Stimulated activated CD4-positive, alpha-beta T cell treated with anti-CD3 and anti-CD28 coated beads, Interleukin-2, amount 100 ng/mL, for 4 hours (primary cell): ENCODE measurements at regions not wholly inside any gene's neighbourhood (a gene's known extent, or its start where the extent isn't known, plus 50 kb on each side); places are given as distances from the start of the nearest gene placed in this dataset.
"Not testable (repeated sequence)": the region's sequence is repeated elsewhere in the genome, so short reads cannot be mapped to it uniquely, and the experiment has no call there.

Experiments used
- DNase-seq: peaks from one replicate; pipeline ENCODE4 v3.0.0-alpha.2; 2020; ENCODE audit warnings: low read depth

DNA sequence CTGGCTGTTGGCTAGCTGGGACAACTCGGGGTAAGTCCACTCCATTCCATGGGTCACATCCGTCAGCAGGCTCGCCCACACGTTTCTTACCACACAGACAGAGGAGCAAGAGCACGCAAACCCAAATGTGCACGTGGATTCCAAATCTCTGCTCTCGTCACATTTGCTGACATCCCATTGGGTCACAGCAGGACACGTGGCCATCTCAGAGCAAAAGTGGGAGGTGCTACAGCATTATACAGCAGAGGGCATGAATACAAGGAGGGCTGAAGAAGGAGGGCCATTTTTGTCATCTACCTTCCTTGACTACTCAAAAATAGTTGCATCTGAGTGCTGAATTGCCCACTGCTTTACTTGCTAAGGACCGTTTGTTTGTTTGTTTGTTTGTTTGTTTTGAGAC lies 84.7 kb downstream of the RBBP6 start:
- DNase-seq = no peak

DNA sequence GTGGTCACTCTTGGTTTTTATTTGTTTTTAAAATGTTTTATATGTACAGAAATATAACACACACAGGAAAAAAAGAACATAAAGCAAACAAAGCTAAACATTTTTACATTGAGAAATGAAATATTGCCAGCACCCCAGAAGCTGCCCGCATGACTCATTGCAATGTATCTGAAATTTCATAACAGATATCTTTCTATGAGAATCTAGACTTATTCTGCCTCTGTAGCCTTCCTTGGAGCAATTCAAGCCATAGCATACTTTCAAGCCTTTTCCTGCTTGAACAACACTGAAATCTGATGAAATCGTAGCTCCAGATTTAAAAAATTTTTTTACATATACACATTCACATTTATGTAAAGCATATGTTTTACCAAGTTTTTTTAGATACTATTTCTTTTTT lies 86.9 kb downstream of the RBBP6 start:
- DNase-seq = no peak

DNA sequence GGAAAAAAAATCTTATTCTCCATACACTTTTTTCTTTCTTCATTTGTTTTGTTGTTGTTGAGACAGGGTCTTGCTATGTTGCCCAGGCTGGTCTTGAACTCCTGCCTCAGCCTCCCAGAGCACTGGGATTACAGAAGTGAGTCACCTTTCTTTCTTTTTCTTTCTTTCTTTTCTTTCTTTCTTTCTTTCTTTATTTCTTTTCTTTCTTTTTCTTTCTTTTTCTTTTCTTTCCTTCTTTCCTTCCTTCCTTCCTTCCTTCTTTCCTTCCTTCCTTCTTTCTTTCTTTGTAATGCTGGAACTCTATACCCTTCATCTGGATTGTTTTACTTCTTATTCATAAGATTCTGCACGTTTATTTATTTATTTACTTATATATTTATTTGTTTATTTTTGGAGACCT lies 94.5 kb upstream of the TNRC6A start:
- DNase-seq = no peak

DNA sequence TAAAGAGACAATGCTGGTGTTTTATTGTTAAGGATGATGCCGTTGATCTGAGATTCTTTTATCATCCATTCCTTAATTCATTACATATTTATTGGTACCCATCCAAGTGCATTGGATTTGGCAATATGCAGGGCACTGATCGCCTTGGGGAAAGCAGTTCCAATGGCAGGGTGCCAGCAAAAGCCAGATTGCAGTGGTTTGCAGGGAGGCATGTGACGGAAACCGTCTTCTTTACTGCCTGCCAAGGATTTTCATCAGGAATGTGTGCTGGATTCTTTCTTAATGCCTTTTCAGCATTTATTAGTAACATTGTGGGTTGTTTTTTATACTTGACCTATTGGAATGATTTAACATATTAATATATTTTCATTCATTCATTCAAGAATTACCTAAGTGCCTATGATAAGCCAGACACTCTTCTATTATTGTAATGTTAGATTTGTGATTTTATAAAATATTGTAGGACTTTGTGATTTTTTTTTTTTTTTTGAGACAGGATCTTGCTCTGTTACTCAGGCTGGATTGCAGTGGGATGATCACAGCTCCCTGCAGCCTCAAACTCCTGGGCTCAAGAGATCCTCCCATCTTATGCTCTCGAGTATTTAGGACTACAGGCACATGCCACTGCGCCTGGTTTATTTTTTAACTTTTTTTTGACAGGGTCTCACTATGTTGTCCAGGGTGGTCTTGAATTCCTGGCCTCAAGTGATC lies 93.4 kb upstream of the TNRC6A start:
- DNase-seq = no peak

DNA sequence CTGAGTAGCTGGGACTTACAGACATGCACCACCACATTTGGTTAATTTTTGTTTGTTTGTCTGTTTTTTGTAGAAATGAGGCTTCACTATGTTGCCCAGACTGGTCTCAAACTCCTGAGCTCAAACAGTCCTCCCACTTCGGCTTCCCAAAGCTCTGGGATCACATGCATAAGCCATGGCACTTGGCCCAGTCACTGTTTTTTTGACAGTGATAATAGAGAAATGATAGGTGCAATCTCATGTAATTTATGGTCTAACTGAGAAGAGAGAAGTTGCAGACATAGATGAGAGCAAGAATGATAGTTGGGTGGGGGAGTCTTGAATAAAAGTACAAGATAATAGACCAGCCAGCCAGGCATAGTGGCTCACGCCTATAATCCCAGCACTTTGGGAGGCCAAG lies 89.7 kb upstream of the TNRC6A start:
- no peak for DNase-seq

DNA sequence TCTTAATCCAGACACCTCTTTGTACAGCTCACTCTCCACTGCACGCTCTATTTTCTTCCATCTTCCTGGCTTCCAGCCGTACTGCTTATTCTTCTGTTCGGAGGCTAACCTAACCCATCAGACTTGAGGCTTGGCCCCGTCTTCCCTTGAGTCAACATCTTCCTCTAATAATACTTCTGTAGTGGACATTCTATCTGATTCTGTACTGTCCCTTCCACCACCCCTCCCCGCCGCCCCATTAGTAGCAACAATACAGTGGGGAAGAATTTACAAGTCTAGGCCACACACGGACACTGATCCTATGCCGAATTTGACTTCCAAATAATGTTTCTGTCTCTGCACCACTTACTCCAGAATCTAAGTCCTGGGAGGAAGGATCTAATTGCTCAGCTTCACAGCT lies 86.0 kb upstream of the TNRC6A start:
- no peak for DNase-seq

DNA sequence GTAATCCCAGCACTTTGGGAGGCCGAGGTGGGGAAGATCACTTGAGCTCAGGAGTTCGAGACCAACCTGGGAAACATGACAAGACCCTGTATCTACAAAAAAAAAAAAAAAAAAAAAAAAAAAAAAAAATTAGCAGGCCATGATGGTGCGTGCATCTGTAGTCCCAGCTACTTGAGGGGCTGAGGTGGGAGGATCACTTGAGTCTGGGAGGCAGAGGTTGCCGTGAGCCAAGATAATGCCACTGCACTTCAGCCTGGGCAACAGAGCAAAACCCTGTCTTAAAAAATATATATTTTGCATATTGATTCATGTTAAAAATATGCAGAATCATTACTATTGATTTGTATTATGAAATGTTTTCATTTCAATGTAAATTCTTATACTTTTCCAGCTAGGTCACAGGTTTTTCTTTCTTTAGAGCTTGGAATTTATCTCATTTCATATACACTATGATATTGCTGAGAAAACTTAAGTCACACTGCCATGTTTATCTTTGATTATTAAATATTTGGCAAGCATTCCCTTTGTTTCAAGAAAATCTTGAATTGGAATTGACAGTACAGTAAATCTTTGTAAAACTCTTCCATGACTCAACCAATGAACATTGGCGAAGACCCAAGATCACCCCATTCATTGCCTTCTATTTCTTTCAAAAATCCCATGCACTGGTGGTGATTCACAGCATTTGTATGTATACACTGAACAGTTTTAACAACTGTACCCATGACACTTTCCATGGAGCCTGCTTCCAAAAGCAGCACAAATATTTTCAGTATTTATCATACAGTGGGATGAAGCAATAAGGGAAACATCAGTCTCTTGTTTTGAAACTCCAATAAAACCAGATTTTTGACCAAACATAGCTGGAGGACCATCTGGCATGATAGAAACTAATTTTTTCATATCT lies 83.5 kb upstream of the TNRC6A start:
- DNase-seq = no peak

DNA sequence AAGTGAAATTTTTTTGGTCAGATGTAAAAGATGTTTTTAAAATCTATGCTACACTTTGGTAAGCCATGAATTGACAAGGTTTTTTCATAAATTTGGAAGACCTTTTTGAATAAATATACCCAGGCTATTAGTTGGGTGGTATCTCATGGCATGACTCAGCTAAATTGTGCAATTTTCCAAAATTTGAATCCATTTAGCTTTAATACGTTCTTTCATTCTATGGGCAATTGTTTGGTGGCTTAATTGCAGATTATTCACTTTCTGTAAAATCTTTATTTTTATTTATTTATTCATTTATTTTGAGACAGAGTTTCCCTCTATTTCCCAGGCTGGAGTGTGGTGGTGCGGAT lies 82.8 kb upstream of the TNRC6A start:
- DNase-seq = no peak

DNA sequence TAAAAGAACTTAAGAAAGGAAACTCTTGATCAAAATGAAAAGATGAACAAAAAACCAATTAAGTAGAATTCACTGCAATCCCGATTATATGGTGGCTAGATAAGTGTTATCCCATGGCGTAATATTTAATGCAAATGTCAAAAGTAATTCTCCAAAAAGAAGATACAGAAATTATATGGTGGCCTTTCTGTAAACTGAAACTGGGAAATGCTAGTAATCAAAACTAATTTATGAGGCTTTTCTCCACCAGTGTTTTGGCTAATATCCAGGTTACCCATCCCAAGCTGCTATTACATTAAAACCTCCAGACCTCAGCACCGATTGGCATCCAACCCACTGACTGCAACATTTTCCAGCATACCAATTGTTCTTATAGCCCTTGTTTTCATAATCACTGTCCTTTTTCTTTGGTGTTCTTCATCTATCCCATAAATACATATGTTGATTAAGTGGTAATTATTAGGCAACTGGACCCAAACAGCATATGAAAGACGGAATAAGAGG lies 77.2 kb upstream of the TNRC6A start:
- DNase-seq = no peak

DNA sequence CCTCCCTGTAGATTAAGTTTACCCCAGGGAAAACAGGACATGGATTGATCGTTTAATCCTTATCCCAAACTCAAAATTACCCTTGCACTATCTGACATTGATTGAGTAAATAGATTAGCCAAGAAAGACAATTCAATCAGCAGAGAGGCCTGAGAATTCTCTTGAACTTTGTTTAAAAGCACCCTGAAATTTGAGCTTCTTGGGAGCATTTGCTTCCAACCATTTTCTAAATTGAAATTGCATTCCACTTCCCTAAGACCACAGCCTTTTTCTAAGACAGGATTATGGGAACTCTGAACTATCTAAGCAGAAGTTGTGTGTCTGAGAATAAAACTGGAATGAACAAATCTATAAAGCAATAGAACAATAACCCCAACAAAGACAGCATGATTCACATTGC lies 76.6 kb upstream of the TNRC6A start:
- DNase-seq = no peak

DNA sequence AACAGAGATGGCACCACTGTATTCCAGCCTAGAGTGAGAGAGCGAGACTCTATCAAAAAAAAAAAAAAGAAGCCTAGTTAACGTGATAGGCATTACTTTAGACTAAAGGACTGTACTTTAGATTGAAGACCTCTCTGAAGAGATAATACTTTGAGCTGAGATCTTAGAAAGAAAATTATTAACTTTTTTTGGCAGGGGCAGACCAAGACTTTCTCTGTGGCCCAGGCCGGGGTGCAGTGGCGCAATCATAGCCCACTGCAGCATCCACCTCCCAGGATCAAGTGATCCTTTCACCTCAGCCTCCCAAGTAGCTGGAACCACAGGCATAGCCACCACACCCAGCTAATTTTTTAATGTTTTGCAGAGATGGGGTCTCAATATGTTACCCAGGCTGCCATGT lies 75.7 kb upstream of the TNRC6A start:
- DNase-seq = no peak

DNA sequence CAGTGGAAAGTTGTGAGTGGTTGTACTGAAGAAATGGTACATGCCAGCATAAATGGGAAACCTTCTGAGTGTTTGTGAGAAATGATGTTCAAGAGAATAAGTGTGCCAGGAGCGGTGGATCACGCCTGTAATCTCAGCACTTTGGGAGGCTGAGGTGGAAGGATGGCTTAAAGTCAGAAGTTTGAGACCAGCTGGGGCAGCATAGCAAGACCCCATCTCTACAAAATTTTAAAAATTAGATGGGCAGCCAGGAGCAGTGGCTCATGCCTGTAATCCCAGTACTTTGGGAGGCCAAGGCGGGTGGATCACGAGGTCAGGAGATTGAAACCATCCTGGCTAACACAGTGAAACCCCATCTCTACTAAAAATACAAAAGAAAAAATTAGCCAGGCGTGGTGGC lies 63.5 kb upstream of the TNRC6A start:
- not testable (repeated sequence) for DNase-seq

DNA sequence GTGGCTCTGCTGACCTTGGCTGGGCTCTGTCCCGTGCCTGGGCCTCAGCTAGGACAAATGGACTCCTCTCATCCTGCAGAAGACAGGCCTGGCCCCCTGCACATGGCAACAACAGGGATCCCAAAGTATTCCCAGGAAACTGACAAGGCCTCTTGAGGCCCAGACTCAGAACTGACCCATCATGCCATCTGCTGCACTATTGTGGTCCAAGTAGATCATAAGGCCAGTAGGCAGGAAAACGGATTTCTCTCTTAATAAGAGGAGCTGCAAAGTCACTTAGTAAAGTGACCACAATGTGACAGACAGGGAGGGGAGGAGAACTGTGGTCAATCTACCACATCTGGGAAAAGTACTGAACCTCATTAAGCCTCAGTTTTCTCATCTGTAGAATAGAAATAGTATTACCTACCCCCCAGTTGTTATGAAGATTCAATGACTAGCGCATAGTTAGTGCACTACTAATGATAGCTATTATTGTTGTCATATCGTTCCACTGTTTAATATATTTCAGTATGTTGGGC lies 62.1 kb upstream of the TNRC6A start:
- no peak for DNase-seq

DNA sequence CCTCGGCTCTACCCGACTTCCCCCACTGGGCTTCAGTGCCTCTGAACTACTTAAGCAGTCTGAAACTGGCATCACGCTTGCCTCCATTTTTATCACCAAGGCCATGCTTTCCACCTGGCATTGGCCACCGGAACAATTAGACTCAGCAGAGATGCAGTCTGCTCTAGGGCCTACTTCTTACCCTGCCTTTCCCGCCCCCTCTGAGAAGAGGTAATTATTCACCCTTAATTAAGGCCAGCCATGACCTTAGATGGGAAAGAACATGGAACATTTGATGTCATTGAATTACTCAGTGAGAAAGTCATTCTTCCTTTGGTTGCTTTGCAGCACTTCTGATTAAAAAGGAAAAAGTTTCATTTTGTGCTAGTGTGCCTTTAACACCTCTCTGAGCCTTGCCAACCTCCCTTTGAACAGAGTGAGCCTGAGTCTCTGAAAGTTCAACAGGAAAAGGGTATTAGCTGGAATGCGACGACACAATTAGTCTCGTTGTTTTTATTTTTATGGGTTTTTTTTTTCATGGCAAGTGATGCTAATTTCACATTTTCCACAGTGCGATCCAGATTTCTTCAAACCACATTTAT lies 60.9 kb upstream of the TNRC6A start:
- peak; percentile 20 for DNase-seq

DNA sequence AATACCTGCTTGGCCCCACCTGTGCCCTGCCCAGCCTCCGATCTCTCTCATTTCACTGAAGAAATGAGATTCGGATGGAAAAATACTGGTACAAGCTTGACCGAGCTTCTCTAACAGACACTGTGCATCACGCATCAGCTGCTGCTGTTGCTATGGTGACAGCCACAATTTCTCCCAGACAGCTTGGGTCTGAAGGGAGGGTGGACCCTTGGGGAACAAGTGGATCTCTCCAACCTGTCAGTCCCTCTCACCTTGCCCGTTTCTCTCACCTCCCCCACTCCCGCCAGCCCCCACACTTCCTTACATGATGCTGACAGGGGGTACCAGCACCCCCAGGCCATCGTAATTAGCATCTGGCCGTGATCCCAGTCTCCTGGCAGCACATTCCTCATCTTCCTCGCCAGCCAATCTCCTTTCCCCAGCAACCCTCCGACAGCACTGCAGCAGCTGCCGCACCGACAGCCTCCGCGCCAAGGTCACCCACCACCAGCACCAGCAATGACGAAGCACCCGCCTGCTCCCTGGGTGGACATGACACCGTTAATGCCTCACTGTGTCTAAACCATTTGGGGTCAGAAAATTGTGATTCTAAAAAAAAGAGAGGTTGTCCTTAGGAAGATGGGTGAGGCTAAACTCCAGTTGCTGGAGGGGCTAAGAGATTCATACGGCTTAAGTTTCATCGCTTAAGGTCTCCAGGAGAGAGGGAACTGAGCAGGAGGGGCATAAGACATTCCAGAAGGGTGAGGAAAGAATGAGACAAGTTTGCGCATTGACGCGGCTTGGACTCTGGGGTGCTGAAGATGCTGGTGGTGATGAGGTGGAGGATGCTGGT lies 58.6 kb upstream of the TNRC6A start:
- DNase-seq = no peak

DNA sequence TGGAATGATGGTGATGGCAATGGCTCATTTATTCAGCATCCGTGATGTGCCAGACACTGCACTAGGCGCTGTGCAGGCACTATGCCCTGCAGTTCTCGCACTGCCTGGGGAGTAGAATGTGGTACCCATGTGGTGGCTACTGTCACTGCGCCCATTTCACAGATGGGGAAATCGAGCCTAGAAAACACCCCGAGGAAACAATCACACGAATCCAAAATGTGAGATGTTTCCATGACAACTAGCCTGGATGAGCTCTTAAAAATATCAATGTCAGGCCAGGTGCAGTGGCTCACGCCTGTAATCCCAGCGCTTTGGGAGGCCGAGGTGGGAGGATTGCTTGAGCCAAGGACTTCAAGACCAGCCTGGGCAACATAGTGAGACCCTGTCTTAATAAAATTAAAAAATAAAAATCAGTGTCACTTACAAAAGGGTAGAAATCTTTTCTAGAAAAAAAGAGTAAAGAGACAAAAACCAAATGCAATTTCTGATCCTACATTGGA lies 57.9 kb upstream of the TNRC6A start:
- DNase-seq = no peak

DNA sequence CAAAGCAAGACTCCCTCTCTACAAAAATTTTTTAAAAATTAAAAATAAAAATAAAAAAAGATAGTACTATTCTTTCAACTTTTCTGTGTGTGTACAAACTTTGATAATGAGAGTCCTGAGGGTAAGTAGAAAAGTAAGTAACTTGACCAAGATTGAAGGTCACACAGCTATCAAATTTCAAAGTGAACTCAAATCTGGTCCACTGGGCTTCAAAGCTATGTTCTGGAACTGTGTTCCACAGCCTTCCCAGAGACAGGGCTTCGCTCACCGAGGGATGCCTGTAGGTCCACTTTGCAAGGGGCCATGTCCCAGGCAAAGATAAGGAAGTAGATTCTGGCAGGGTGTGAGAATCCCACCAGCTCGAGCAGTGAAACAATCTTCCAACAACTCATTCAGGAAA lies 56.3 kb upstream of the TNRC6A start:
- no peak for DNase-seq

DNA sequence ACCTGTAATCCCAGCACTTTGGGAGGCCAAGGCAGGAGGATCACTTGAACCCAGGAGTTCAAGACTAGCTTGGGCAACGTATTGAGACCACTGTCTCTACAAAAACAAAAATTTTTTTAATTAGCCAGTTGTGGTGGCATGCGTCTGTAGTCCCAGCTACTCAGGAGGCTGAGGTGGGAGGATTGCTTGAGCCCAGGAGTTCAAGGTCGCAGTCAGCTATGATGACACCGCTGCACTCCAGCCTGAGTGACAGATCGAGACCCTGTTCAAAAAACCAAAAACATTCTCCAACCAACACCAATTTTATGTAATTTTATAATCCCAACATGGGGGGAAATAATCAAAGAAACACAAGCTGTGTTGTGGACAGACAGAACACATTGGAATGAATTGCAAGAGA lies 54.6 kb upstream of the TNRC6A start:
- no peak for DNase-seq

DNA sequence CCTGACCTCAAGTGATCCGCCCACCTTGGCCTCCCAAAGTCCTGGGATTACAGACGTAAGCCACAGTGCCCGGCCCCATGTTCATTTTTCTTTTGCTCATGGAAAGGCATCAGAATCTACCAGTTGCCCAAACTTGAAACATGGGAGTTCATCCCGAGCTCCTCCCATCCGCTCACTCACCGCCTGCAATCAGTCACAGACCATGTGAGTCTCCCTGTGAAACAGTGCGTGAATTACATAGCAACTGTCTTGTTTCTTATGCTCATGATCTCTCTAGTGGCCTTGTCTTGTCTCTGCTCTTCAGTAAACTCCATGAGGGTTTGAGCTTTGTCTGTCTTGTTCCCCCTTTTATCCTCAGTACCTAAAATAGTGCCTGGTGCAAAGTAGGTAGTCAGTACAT lies 52.1 kb upstream of the TNRC6A start:
- DNase-seq = no peak
